HG03521 (cell line): ENCODE measurements at regions not wholly inside any gene's neighbourhood (a gene's known extent, or its start where the extent isn't known, plus 50 kb on each side); places are given as distances from the start of the nearest gene placed in this dataset.

Experiments
- ATAC-seq: cut with Tn5 transposase; IDR thresholded peaks from one replicate; pipeline ENCODE4 v1.9.1; 2021; ENCODE audit warnings: mild to moderate bottlenecking, moderate library complexity; ENCODE audit not compliant: unreplicated experiment

DNA sequence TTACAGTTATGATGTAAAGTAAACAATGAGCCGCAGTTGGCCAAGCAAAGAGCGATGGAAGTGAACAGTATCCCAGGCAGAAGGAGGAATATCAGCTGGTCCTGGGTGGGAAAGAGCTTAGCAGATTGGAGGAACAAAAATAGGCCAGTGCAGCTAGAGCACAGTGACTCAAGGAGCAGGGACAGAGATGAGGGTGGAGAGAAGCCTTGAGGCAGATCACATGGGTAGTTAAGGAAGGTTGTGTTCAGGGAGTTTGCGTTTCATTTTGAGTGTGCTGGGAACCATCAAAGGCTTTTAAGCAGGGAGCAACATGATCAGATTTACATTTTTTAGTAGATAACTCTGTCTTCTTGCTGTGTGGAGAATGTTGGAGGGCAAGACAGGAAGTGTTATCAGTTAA is 113.6 kb downstream of the OAT start:
- no peak for ATAC-seq

DNA sequence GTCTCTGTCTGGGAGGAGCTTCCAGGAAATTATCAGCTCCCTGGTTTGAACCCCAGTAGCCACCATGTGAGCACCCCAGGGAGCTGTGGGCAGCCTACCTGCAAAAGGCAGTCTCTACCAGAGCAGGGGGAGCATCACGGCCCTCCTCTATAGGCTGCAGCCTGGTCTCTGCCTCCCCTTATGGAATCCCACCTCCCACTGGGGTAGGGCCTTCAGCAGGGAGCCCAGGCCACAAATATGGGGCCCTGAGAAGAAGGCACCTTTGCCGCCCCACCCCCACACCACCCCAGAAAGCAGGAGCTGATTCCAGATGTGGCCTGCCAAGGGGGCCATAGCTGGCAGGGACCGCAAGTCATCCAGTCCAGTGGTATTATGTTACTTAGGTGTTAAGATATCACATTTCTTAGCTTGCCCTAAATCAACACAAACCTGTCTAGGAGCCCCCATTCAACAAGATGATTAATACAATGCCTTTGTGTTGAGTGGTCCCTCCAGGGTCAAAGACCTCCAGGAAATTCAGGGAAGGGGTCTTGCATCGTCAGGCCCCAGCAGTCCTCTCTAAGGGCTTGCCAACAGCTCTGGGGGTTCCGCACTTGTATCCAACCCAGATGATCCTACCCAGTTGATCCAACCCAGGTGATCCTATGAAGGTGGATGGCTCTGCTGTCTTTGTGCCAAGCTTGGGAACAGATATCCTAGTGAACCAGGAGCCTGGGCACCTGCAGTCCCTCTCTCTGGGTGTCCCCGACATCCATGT is 114.9 kb downstream of the OAT start:
- no peak for ATAC-seq

DNA sequence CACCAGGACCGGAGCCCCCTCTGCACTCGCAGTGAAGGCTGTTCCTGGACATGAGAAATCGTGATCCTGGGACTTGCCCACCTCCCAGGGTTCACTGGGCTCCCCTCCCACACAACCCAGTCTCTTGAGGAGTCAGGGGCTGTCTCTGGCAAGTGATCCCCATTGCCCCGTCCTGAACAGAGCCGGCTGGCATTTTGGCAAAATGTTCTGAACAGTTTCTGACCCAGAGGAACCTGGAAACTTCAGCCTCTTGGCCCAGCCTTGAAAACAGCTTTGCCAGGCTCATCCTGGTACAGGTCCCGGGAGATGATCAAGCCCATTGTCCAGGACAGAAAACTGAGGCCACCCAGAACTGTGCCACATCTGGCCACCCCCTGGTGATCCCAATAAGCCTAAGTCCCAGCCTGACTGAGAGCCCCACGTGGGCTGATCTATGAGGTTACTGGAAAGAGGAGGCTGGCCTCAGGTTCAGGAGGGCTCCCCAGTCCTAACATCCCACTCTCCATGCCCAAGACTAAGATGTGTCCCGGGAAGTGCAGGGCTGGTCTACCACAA is 115.7 kb downstream of the OAT start:
- no peak for ATAC-seq

DNA sequence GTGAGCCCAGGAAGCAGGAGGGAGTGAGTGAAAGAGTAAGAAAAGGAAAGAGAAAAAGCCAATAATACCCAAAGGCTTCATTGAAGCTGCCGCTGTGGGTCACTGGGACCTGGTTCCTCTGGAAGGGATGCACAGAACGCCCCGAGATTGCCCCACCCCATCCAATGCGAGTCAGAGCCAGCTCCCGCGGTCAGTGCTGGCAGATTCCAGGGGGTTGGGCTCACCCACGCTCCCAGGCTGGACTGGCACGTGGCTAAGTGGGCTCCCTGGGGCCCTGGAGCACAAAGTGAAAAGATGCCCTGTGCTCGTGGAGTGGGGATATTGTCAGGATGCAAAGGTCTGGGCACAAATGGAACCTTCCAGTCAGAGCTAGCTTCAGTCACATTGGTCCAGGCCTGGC is 117.0 kb downstream of the OAT start:
- ATAC-seq = no peak

DNA sequence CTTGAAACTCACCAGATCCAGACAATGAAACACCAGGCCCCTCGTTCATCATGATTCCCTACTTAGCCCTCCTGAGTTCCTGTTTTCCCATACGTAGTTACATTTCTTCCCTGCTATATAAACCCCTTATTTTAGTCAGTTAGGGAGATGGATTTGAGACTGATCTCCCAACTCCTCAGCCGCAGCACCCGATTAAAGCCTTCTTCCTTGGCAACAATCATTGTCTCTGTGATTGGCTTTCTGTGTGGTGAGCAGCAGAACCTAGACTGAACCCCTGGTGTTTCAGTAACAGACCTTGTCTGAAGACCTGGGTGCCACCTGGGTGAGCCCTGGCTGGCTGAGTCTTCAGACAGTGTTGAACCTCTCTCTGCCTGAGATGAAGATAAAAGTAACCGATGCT is 118.0 kb downstream of the OAT start:
- ATAC-seq = no peak

DNA sequence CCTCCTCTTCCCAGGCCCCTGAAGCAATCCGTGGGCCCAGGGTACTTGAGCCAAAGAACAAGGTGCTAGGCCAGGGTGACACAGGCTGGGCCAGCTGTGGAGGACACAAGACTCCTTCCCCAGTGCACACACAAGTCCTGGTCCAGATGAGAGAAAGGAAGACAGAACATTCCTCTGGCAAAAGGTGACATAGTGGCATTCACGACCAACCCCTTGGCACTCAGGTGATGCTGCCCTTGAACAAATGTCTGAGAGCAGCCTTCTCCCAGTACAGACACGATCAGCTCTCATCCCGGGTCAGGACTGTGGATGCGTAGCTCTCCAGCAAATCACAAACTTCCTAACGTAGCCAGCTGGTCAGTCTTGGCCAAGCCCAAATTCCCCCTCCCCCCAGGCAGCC is 118.5 kb downstream of the OAT start:
- ATAC-seq = no peak

DNA sequence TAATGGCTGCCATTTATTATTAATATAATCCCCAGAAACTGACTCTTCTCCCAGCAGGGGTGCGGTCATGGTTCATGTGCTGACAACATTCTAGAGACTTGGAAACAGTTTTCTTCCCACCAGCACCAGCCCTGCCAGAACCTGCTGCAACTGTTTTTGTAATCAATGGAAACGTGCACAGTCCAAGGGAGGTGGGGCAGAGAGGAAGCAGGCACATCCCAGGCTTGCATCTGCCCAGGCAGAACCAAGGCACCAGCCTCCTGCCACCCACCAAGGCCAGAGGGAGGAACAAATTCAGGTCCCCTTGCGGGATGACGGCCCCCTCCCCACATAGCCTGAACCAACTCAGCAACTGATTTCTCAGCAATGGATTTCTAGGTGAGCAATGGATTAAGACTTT is 119.0 kb downstream of the OAT start:
- no peak for ATAC-seq

DNA sequence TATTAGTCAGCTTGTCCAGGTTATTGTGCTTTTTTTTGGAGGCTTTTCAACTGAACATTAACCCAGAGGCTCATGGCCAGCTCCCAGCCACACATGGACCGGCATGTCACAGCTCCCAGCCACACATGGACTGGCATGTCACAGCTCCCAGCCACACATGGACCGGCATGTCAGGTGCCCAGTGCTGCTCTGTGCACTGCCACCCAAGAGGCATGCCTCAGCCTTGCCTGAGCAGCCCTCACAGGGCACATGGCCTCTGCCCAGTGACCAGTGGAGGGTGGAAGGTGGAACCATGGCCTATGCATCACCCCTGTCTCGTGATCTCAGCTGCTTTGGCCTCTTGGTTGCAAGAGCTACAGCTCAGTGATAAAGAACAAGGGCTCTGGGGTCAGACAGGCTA is 119.8 kb downstream of the OAT start:
- no peak for ATAC-seq

DNA sequence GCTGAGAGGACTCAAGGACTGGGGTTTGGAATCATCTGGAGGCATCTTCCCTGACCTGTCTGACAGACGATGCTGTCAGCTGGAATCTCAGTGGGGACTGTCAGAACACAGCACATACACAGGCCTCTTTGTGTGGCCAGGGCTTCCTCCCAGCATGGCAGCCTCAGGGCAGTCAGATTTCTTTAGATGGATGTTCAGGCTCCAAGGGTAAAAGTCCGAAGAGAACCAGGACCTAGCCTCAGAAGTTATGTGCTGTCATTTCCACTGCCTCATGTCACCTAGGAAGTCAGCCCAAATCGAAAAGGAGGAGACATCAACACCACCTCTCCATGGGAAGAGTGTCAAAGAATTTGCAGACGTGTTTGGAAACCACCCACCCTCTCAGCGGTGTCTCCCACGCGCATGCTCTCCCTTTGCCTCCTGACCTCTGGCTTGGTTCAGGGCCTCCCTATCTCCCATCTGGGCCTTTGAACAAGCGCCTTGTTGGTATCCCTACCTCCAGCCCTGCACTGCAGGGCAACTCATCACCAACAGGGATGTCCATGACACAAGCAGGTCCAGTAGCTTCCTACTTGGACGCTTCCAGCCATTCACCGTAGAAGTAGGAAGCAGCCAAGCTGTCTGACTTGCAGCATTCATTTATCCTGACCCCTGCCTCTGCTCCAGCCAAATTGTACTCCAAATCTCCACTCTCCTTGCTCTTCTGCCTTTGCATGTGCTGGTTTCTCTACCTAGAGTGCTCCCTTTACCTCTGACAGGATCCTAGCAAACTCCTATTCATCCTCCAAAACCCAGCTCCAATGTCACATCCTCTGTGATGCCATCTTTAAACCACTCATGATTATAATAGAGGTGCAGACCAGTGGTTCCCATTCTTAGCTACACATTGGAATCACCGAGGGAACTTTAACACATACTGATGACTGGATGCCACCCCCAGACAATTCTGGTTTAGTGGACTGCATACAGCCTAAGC is 121.6 kb downstream of the OAT start:
- ATAC-seq = no peak

DNA sequence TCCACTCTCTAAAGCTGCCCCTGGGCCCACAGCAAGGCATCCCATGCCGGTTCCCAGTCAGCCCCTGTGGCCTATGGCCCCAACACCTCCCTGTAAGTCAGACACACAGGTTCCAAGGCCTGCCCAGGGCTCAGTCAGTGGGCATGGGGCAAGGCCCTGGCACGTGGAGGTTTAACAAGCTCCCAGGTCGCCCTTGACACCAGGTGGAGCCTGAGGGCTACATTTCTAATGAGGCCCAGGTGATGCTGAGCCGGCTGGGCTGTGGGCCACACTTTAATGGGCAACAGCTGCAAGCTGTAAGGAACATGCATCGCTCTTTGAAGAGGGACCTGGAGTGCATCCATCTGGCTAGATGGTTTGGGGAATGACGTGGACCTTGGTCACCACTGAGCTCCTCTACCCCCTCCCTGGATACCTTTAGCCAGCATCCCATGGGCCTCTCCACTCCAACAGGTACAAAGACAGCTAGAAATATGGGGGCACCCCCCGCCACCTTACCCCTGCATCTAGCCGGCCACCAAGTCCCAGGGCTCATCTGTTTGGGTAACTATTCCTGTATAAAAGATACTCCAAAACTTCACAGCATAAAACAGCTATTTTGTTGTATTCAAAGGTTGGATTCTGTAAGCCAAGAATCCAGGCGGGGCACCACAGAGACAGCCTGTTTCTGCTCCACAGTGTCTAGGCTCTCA is 122.5 kb downstream of the OAT start:
- no peak for ATAC-seq

DNA sequence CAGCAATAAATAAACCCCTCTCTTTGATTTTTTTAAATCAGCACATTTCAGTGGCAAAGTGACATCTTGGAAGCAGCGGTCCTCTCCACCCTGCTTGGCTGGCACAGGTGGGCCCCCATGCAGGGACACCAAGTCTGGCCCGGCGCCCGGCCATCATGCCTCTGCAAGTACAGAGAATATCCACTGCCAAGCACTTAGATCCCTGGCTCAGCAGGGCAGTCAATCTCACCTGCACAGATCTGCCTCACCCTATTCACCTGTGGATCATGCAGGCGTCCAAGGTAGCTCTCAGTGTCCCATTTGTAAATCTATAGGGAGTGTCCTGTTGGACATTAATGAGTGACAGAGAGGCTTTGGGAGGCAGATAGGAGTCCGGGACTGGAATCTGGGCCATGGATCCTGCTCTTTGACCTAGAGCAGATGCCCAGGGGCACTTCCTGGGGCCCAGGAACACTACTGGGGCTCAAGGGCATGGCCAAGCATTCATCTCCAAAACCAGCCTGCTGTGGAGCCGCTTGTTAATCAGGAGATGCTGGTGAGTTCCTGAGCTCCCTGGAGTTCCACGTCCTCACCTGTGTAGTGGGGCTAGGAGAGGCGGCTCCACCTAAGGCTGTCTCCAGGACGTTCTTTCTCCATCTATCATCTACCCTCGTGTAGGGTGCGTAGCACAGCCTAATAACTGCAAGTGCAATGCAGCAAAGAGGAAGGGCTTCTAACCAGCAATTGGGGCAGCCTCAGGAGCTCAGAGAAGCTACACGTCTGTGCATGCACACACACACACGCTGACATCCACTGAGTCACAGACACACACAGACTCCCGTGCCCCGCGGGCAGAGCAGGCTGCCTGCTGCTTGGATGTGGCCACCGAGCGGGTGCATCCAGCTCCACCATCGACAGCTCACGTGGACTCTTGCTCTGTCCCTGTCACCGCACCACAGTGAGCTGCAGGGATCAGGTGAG is 123.6 kb downstream of the OAT start:
- ATAC-seq = no peak

DNA sequence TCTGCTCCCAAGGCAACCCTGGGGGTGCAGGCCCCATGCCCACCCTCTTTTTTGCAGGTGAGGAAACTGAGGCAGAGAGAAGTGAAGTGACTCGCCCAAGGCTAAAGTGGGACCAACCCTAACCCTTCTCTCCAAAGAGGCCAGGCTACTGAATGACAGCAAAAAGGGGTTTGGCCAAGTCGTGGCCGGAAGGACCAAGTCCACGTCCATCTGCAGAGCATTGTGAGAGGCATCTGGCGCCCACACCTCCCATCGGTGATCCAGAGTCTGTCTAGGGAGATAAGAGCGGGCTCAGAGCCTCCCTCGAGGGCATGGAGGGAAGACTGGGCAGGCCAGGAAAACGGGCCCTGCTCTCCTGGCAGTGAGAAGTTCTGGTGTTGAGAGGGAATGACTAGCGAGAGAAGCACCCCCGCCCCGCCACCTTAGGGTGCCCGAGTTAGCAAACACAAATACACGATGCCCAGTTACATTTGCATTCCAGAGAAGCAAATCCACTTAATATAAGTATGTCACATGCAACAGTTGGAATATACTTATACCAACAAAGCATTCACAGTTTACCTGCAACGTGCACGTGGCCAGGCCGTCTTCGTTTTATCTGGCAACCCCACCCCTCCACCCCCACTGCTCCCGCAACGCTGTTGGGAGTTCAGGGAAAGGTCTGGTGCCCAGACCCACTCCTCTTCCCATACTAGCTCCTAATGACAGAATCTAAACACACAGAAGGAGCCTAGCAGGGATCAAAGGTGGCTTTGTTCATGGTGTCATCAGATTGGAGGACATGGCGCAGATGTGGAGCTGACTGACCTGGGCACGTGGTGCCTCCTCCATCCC is 124.9 kb downstream of the OAT start:
- no peak for ATAC-seq

DNA sequence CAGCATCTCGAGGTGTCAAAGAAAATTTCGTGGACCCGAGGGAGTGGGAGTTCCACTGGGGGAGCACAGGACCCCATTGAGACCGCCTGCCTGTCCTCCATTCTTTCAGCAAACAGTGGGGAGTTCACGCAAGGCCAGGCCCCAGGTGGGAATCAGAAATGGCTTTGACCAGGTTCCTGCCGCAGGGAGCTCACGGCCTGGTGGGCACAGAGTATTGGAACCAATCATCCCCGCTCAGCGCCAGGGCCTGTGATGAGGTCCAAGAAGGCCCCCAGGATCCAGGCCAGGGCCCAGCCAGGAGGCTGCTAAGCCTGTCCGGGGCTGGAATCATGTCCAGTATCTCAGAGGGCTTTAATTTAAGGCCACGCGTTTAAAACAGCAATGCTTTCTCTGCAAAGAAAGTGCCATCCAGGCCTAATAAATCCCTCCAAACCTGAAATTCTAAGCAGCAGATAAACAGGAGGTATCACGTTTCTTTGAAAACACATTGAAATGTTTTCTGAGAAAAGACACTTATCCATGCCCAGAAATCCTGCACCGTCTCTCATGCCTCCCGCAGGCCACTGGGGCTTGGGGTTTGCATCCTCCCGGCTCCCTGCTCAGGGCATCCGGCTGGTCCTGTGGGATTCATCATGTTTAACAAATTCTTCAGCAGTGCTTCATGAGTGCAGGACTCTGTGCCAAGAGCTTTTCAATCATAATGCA is 125.7 kb downstream of the OAT start:
- no peak for ATAC-seq

DNA sequence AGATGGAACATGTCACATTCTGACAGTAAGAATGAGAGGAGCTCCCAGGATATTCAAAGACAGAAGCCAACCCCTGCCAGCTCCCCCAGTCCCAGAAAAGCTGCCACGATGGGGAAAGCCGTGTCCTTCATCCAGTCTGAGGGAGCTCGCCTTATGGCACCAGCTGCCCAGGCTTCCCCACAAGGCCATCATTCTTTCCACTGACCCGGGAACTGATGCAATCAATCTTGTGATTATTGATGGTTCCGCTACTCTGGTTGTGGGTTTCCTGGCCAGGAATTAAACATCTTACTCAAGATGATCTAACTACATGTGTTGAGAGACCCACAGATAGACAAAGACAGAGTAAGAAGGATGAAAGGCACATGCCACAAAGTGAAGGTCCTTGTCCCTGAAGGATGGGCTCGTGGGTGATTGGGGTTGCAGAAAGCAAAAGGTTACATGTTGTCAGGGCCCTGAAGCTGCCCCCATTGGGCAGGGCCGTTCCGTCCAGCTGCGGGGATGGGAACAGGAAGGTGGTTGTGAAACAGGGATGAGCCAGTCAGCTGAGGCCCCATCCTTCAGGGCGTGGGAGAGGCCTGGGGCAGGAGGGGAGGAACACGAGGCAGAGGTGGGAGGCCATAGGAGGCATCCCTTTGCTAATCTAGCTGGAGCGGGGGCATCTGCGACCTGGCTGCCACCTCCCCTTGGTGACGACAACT is 127.6 kb downstream of the OAT start:
- no peak for ATAC-seq

DNA sequence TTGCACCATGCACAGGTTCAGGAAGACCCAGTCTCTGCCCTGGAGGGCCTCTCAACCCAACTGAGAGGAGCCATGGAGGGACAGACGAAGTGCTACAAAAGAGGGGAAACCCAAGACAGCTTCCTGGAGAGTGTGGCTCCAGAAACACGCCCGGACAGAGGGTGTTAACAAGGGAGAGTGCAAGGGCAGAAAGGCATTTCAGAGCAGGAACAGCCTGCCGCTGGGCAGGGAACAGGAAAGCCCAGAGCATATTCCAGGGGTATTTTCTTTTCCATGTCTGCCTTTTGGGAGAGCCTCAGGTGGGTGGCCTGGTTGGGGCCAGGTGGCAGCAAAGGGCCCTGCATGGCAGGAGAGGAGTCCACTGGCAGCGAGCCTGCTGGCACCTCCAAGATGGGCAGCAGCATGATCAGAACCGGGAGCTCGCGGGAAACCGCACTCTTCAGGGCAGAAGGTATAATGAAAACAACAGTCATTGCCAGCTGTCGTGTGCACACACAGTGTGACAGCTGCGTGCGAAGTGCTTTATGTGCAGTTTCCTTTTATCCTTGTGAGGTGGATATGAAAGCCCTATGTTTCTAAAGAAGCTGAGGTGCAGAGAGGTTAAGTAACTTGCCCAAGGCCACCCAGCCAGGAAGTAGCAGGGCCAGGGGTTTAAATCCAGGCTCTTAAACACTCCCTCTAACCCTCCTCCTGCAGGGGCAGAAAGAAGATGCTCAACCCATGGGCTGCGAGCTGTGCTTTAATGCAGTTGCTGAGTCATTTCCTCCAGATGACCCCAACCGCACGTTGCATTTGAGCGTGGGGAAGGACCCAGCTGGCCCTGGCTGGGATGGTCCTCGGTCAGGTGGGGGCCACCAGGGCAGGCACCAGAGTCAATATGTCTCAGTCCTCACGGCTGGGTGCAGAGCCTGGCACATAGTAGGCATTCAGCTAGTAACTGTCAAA is 128.6 kb downstream of the OAT start:
- peak; percentile 36 for ATAC-seq

DNA sequence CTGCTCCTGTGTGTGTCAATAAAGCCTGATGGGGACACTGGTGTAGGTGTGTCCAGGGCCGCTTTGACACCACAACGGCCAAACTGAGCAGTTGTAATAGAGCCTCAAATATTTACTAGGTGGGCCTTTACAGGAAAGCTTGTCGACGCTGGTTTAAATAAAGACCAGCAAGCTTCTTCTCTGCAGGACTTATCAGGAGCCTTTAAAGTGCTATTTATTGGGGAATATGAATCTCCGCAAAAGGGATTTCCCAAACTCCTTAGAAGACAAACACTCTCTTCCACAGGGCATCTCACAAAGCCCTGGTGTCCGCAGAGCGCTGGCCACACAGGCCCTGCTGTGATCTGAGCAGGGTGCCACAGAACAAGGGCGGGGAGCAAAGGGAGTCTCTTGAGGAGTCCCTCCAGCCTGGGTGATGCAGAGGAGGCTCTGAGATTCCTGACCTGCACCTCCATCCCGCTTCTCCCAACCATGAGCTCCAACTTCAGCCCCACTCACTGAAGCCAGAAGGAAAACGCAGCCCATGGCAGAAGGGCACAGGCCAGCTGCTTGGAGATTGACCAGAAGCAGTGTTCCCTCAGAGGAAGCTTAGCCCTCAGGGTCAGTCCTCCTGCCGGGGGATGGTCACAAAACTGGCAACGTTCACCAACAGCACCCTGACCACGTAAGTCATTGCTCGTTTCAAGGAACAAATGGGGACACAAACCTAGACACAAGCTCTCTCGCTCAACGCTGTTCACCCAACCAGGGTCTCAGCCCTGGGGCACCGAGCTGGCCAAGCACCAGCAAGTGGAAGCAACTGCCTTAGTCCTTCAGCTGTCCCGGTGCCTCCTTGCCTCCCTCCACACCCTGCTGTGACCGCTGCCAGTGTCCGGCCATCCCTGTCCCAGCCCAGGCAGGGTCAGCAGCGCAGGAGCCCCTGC is 129.5 kb downstream of the OAT start:
- ATAC-seq = no peak
